ENCODE measurements at regions not wholly inside any gene's neighbourhood (a gene's known extent, or its start where the extent isn't known, plus 50 kb on each side); places are given as distances from the start of the nearest gene placed in this dataset.

- TF ChIP-seq TAF1 (IDR thresholded peaks at IDR 0.05; ENCODE audit: borderline replicate concordance, insufficient read depth, low read length) = no peak
- TF ChIP-seq SIN3A (IDR thresholded peaks at IDR 0.05; ENCODE audit: borderline replicate concordance, insufficient read depth, low read length) = no peak
- TF ChIP-seq REST (IDR thresholded peaks at IDR 0.05; ENCODE audit: insufficient read depth in 1 of 2, low read depth in 2 of 2, low read length in 2 of 2) = no peak
- no peak for TF ChIP-seq POLR2AphosphoS5 (IDR thresholded peaks at IDR 0.05; ENCODE audit: low read depth, low read length)
- TF ChIP-seq FOXP2 (optimal IDR thresholded peaks at IDR 0.05; ENCODE audit: borderline replicate concordance, extremely low read depth, extremely low read length, insufficient read depth) = no peak
These were observed 171.5 kb downstream of the EVA1A start for GRCh38 chr2:75389271-75389670.

GRCh38 chr2:75381032-75381431, 179.7 kb downstream of the EVA1A start:
- TF ChIP-seq SIN3A (IDR thresholded peaks at IDR 0.05; ENCODE audit: borderline replicate concordance, insufficient read depth, low read length) (no peak), TAF1 (IDR thresholded peaks at IDR 0.05; ENCODE audit: borderline replicate concordance, insufficient read depth, low read length) (no peak), FOXP2 (optimal IDR thresholded peaks at IDR 0.05; ENCODE audit: borderline replicate concordance, extremely low read depth, extremely low read length, insufficient read depth) (no peak), REST (IDR thresholded peaks at IDR 0.05; ENCODE audit: insufficient read depth in 1 of 2, low read depth in 2 of 2, low read length in 2 of 2) (no peak), POLR2AphosphoS5 (IDR thresholded peaks at IDR 0.05; ENCODE audit: low read depth, low read length) (no peak)

GRCh38 chr2:75379476-75380210, 180.3 kb upstream of the TACR1 start:
- TF ChIP-seq FOXP2 (optimal IDR thresholded peaks at IDR 0.05; ENCODE audit: borderline replicate concordance, extremely low read depth, extremely low read length, insufficient read depth) (no peak), REST (IDR thresholded peaks at IDR 0.05; ENCODE audit: insufficient read depth in 1 of 2, low read depth in 2 of 2, low read length in 2 of 2) (no peak), SIN3A (IDR thresholded peaks at IDR 0.05; ENCODE audit: borderline replicate concordance, insufficient read depth, low read length) (no peak), TAF1 (IDR thresholded peaks at IDR 0.05; ENCODE audit: borderline replicate concordance, insufficient read depth, low read length) (no peak), POLR2AphosphoS5 (IDR thresholded peaks at IDR 0.05; ENCODE audit: low read depth, low read length) (no peak)

- TF ChIP-seq FOXP2 (optimal IDR thresholded peaks at IDR 0.05; ENCODE audit: borderline replicate concordance, extremely low read depth, extremely low read length, insufficient read depth) (no peak), SIN3A (IDR thresholded peaks at IDR 0.05; ENCODE audit: borderline replicate concordance, insufficient read depth, low read length) (no peak), REST (IDR thresholded peaks at IDR 0.05; ENCODE audit: insufficient read depth in 1 of 2, low read depth in 2 of 2, low read length in 2 of 2) (no peak), POLR2AphosphoS5 (IDR thresholded peaks at IDR 0.05; ENCODE audit: low read depth, low read length) (no peak), TAF1 (IDR thresholded peaks at IDR 0.05; ENCODE audit: borderline replicate concordance, insufficient read depth, low read length) (no peak)
These were observed 176.6 kb upstream of the TACR1 start for GRCh38 chr2:75375646-75376582.

Data from PFSK-1 (cell line).